ENCODE measurements at regions not wholly inside any gene's neighbourhood (a gene's known extent, or its start where the extent isn't known, plus 50 kb on each side); places are given as distances from the start of the nearest gene placed in this dataset.

GRCh38 chr4:177008071-177008835 is 215.5 kb upstream of the VEGFC start:
- in situ Hi-C loops (cut with MboI; ENCODE audit: low sequenced_read_pairs): no loop called here
- H3K4me1 ChIP-seq: no peaks in the 10 kb centered on the region
- no peaks in the 10 kb centered on the region for H3K27me3 ChIP-seq (ENCODE audit: low read depth)
- DNase-seq (ENCODE audit: low spot score in 2 of 2): no peak
- no peaks in the 10 kb centered on the region for H3K9me3 ChIP-seq
- H3K36me3 ChIP-seq (replicated peaks): no peaks in the 10 kb centered on the region
- no peak overlapping the region for H3K4me3 ChIP-seq

- Histone ChIP-seq H3K4me3 (no peak overlapping the region), H3K9me3 (no peaks in the 10 kb centered on the region), H3K27me3 (ENCODE audit: low read depth) (no peaks in the 10 kb centered on the region), H3K4me1 (no peaks in the 10 kb centered on the region), H3K36me3 (replicated peaks) (no peaks in the 10 kb centered on the region)
- in situ Hi-C loops (cut with MboI; ENCODE audit: low sequenced_read_pairs): no loop called here
- no peak for DNase-seq (ENCODE audit: low spot score in 2 of 2)
Observed at GRCh38 chr4:177008836-177009501, 216.2 kb upstream of the VEGFC start.

DNA sequence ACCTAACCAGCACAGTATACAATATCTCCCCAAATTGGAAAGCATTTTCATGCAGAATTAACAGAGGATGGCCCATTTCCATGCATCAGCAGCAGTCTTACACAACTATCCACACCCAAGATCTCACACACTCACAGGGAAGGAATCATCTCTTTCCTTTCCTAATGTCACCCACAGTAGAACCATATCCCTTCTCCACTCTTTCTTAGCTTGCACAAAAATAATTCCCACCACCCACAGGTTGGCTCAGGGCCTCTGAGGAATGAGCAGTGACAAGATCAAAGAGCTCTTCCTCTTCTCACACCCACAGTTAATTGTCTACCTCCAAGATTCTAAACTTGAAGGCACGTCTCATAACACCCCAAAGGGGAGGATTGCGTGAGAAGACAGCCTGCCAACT is 217.7 kb upstream of the VEGFC start:
- H3K9me3 ChIP-seq: no peaks in the 10 kb centered on the region
- no peaks in the 10 kb centered on the region for H3K36me3 ChIP-seq (replicated peaks)
- H3K4me3 ChIP-seq: no peak overlapping the region
- no peaks in the 10 kb centered on the region for H3K4me1 ChIP-seq
- in situ Hi-C loops (cut with MboI; ENCODE audit: low sequenced_read_pairs): no loop called here
- no peak for DNase-seq (ENCODE audit: low spot score in 2 of 2)
- H3K27me3 ChIP-seq (ENCODE audit: low read depth): no peaks in the 10 kb centered on the region

DNA sequence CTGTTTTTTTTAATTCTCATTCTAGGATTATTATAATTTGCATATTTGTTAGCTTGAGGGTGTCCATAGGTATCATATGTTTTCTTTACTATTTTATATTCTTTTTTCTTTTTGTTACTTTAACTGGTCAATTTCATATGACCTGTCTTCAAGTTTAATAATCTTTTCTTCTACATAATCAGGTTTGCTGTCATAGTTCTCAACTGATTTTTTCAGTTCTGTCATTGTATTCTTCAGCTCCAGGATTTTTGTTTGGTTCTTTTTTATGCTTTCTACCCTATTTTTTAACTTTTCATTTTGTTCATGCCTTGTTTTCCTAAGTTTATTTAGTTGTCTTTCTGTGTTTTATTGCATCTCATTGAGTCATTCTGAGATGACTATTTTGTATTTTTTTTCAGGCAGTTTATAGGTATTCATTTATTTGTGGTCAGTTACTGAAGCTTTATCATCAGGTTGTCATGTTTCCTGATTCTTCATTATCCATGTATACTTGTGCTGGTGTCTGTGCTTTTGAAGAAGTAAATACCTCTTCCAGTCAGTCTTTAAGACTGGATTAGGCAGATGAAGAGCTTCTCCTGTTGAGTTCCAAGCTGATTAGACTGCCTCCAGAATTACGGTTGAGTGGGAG is 220.3 kb upstream of the VEGFC start:
- no peaks in the 10 kb centered on the region for H3K36me3 ChIP-seq (replicated peaks)
- no peak for DNase-seq (ENCODE audit: low spot score in 2 of 2)
- H3K9me3 ChIP-seq: no peaks in the 10 kb centered on the region
- no peaks in the 10 kb centered on the region for H3K4me1 ChIP-seq
- in situ Hi-C loops (cut with MboI; ENCODE audit: low sequenced_read_pairs): no loop called here
- H3K27me3 ChIP-seq (ENCODE audit: low read depth): no peaks in the 10 kb centered on the region
- no peak overlapping the region for H3K4me3 ChIP-seq

GRCh38 chr4:177016541-177017141 is 223.9 kb upstream of the VEGFC start:
- Histone ChIP-seq H3K4me3 (no peak overlapping the region), H3K36me3 (replicated peaks) (no peaks in the 10 kb centered on the region), H3K27me3 (ENCODE audit: low read depth) (no peaks in the 10 kb centered on the region), H3K9me3 (no peaks in the 10 kb centered on the region), H3K4me1 (no peaks in the 10 kb centered on the region)
- in situ Hi-C loops (cut with MboI; ENCODE audit: low sequenced_read_pairs): no loop called here
- no peak for DNase-seq (ENCODE audit: low spot score in 2 of 2)

DNA sequence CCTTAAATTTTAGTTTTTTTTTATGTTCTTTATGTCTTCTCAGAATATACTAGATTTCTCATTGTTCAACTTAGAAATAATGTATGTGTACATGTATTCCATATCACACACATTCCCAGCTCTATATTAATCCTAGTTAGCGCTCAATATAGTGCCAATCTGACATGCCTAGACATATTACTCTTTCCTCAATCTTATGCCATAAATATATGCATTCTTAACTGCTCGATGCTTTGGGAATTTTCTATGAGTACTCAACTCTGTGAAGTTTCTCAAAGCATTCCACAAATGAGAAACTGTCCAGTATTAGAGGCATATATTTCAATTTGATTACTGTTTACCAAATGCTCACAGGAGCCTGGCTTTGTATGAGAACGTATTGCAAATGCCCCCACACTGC is 231.2 kb upstream of the VEGFC start:
- Histone ChIP-seq H3K36me3 (replicated peaks) (no peaks in the 10 kb centered on the region), H3K27me3 (ENCODE audit: low read depth) (no peaks in the 10 kb centered on the region), H3K4me3 (no peak overlapping the region), H3K9me3 (no peaks in the 10 kb centered on the region), H3K4me1 (no peaks in the 10 kb centered on the region)
- no peak for DNase-seq (ENCODE audit: low spot score in 2 of 2)
- in situ Hi-C loops (cut with MboI; ENCODE audit: low sequenced_read_pairs): no loop called here

- no peaks in the 10 kb centered on the region for H3K4me1 ChIP-seq
- in situ Hi-C loops (cut with MboI; ENCODE audit: low sequenced_read_pairs): loop anchor here (25.0 kb wide), 1 partner anchor 245 kb away; the partner anchor contains the start of gene VEGFC
- no peak overlapping the region for H3K4me3 ChIP-seq
- no peaks in the 10 kb centered on the region for H3K27me3 ChIP-seq (ENCODE audit: low read depth)
- H3K9me3 ChIP-seq: no peaks in the 10 kb centered on the region
- DNase-seq (ENCODE audit: low spot score in 2 of 2): no peak
- H3K36me3 ChIP-seq (replicated peaks): no peaks in the 10 kb centered on the region
Observed at GRCh38 chr4:177032341-177032740, 239.6 kb upstream of the VEGFC start.

- in situ Hi-C loops (cut with MboI; ENCODE audit: low sequenced_read_pairs): loop anchor here (25.0 kb wide), 1 partner anchor 246 kb away; the partner anchor contains the start of gene VEGFC
- H3K36me3 ChIP-seq (replicated peaks): no peaks in the 10 kb centered on the region
- H3K4me1 ChIP-seq: no peaks in the 10 kb centered on the region
- H3K9me3 ChIP-seq: no peaks in the 10 kb centered on the region
- H3K4me3 ChIP-seq: no peak overlapping the region
- no peak for DNase-seq (ENCODE audit: low spot score in 2 of 2)
- no peaks in the 10 kb centered on the region for H3K27me3 ChIP-seq (ENCODE audit: low read depth)
Observed at GRCh38 chr4:177033135-177033534, 240.4 kb upstream of the VEGFC start.

- in situ Hi-C loops (cut with MboI; ENCODE audit: low sequenced_read_pairs): loop anchor here (25.0 kb wide), 1 partner anchor 246 kb away; the partner anchor contains the start of gene VEGFC
- Histone ChIP-seq H3K36me3 (replicated peaks) (no peaks in the 10 kb centered on the region), H3K4me3 (no peak overlapping the region), H3K4me1 (no peaks in the 10 kb centered on the region), H3K9me3 (no peaks in the 10 kb centered on the region), H3K27me3 (ENCODE audit: low read depth) (no peaks in the 10 kb centered on the region)
- no peak for DNase-seq (ENCODE audit: low spot score in 2 of 2)
Observed at GRCh38 chr4:177033632-177034031, 240.9 kb upstream of the VEGFC start.

- in situ Hi-C loops (cut with MboI; ENCODE audit: low sequenced_read_pairs): loop anchor here (25.0 kb wide), 1 partner anchor 254 kb away; the partner anchor contains the start of gene VEGFC
- Histone ChIP-seq H3K9me3 (no peaks in the 10 kb centered on the region), H3K27me3 (ENCODE audit: low read depth) (no peaks in the 10 kb centered on the region), H3K36me3 (replicated peaks) (no peaks in the 10 kb centered on the region), H3K4me1 (no peaks in the 10 kb centered on the region; the same call in 1 of the 2 replicates), H3K4me3 (no peak overlapping the region)
- DNase-seq (ENCODE audit: low spot score in 2 of 2): no peak
Observed at GRCh38 chr4:177041356-177041755, 248.6 kb upstream of the VEGFC start.

DNA sequence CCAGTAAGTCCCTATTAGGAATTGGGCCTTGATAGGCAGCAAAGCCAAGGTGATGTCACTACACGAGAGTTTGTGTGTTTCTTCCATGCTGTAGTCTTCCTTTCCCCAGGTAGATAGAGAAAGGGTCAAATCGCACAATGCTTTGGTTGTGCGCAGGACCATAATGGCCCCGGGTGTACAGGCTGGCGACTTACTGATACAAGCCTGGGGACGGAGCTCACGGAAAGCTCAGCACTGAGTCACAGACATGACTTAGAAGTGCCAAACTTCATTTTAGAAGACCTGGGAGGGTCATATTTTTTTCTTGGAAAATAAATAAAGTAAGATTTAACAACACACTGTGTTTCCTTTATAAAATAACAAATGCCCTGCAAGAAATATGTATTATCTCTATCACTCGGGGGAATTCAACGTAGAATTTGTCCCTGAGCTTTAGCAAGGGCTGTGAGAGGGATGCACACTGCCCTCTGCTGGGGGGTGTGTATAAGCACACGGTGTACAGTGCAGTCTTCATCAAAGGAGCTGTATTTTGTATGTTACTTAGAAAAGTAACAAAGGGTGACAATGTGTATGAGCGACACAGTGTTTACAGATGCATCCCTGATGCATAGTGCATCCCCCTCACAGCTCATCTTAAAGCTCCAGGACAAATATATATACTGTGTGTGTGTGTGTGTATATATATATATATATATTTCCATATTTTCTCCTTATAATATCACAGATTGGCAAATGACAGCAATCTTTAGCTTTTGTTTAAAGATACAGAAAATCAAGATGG is 254.5 kb upstream of the VEGFC start:
- H3K27me3 ChIP-seq (ENCODE audit: low read depth): peaks cover 30% of the 10 kb centered on the region
- H3K36me3 ChIP-seq (replicated peaks): no peaks in the 10 kb centered on the region
- DNase-seq (ENCODE audit: low spot score in 2 of 2): peak; percentile 57 to 87
- no peak overlapping the region for H3K4me3 ChIP-seq
- in situ Hi-C loops (cut with MboI; ENCODE audit: low sequenced_read_pairs): loop anchor here (25.0 kb wide), 1 partner anchor 260 kb away; the partner anchor contains the start of gene VEGFC
- H3K4me1 ChIP-seq: peaks cover 5% of the 10 kb centered on the region
- H3K9me3 ChIP-seq: no peaks in the 10 kb centered on the region

- H3K27me3 ChIP-seq (ENCODE audit: low read depth): peaks cover 30% of the 10 kb centered on the region
- in situ Hi-C loops (cut with MboI; ENCODE audit: low sequenced_read_pairs): loop anchor here (25.0 kb wide), 1 partner anchor 261 kb away; the partner anchor contains the start of gene VEGFC
- H3K4me1 ChIP-seq: peaks cover 10% of the 10 kb centered on the region
- H3K9me3 ChIP-seq: no peaks in the 10 kb centered on the region
- no peaks in the 10 kb centered on the region for H3K36me3 ChIP-seq (replicated peaks)
- DNase-seq (ENCODE audit: low spot score in 2 of 2): no peak
- H3K4me3 ChIP-seq: no peak overlapping the region
Observed at GRCh38 chr4:177047851-177048174, 255.1 kb upstream of the VEGFC start.

DNA sequence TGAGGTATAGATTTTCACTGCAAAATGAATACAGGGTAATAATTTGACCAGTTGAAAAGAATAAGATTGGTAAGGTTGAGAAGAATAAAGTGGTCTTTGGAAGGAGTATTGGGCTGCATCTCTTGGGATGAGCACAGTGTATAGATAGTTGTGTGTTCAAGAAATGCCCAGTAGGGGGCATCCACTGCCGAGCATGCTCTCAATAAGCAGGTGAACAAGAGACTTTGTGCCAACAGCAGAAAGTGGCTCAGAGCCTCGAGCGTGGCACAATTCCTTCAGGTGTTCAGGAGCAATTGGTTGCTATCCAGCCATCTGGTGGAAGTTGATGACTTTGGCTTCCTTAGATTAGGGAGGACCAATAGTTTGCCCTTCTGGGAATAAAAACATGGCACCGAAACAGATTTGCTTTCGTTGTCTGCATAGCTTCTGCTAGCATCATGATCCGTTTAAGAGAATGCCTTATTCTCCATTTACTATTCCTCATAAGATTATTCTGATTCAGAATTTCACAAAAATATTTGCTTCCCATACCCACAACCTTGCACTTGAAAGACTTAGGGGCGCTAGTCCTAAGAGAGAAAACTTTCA is 258.1 kb upstream of the NEIL3 start:
- peak; percentile 50 to 68 for DNase-seq (ENCODE audit: low spot score in 2 of 2)
- H3K4me3 ChIP-seq: no peak overlapping the region
- H3K9me3 ChIP-seq: no peaks in the 10 kb centered on the region
- no peaks in the 10 kb centered on the region for H3K36me3 ChIP-seq (replicated peaks)
- peaks cover 13% of the 10 kb centered on the region for H3K4me1 ChIP-seq
- H3K27me3 ChIP-seq (ENCODE audit: low read depth): peaks cover 32% of the 10 kb centered on the region
- in situ Hi-C loops (cut with MboI; ENCODE audit: low sequenced_read_pairs): loop anchor here (25.0 kb wide), 1 partner anchor 286 kb away; no protein-coding TSS in a partner anchor
